ENCODE measurements at regions not wholly inside any gene's neighbourhood (a gene's known extent, or its start where the extent isn't known, plus 50 kb on each side); places are given as distances from the start of the nearest gene placed in this dataset.

- dilution Hi-C loops (cut with MboI; ENCODE audit: extremely low pct_ligation_motif_present, low sequenced_read_pairs) = no loop called here
These were observed 1260.9 kb downstream of the C4orf33 start for GRCh38 chr4:130356873-130357272.

GRCh38 chr4:130359542-130359941, 1263.6 kb downstream of the C4orf33 start:
- Histone ChIP-seq H4K20me1 (ENCODE audit: control insufficient read depth, extremely low read depth, insufficient read depth, low read length) (no peaks in the 10 kb centered on the region), H3K36me3 (ENCODE audit: control insufficient read depth in 2 of 2, extremely low read depth in 1 of 2, insufficient read depth in 2 of 2, low read length in 2 of 2) (no peaks in the 10 kb centered on the region), H3K9me3 (ENCODE audit: control insufficient read depth, low read depth, low read length) (no peaks in the 10 kb centered on the region), H3K4me2 (ENCODE audit: control insufficient read depth, extremely low read depth, insufficient read depth, low read depth, low read length) (no peak overlapping the region), H3K9ac (ENCODE audit: control insufficient read depth, extremely low read depth, insufficient read depth, low read length) (no peak overlapping the region), H3K4me1 (ENCODE audit: control insufficient read depth, extremely low read depth, insufficient read depth, low read length) (no peaks in the 10 kb centered on the region), H3K27me3 (ENCODE audit: control insufficient read depth, extremely low read depth, insufficient read depth, low read length) (no peaks in the 10 kb centered on the region), H3K79me2 (ENCODE audit: control insufficient read depth, insufficient read depth, low read length) (no peaks in the 10 kb centered on the region), H2AFZ (ENCODE audit: control insufficient read depth, low read length) (no peak overlapping the region), H3K4me3 (ENCODE audit: control insufficient read depth in 2 of 3, extremely low read depth in 1 of 3, insufficient read depth in 2 of 3, low read depth in 1 of 3, low read length in 3 of 3) (no peak overlapping the region), H3K9me1 (ENCODE audit: control insufficient read depth, extremely low read depth, insufficient read depth, low read length) (no peaks in the 10 kb centered on the region), H3K27ac (ENCODE audit: control insufficient read depth, insufficient read depth, low read length) (no peak overlapping the region)
- DNase-seq (ENCODE audit: low read depth, low spot score) = no peak
- no peak for FAIRE-seq
- no peak for TF ChIP-seq EZH2 (IDR thresholded peaks at IDR 0.05; ENCODE audit: low read length)
- peak in 1 of 3 experiments; percentile 6 for TF ChIP-seq CTCF (optimal IDR thresholded peaks at IDR 0.05 in 1 of 3, IDR thresholded peaks at IDR 0.05 in 1 of 3, conservative IDR thresholded peaks at IDR 0.05 in 1 of 3; ENCODE audit: extremely low read depth in 1 of 3, insufficient read depth in 2 of 3, low read length in 3 of 3)
- dilution Hi-C loops (cut with MboI; ENCODE audit: extremely low pct_ligation_motif_present, low sequenced_read_pairs) = no loop called here

More at GRCh38 chr4:130356873-130357272, 1260.9 kb downstream of the C4orf33 start:
- H2AFZ ChIP-seq (ENCODE audit: control insufficient read depth, low read length) = no peak overlapping the region
- no peaks in the 10 kb centered on the region for H3K4me1 ChIP-seq (ENCODE audit: control insufficient read depth, extremely low read depth, insufficient read depth, low read length)
- TF ChIP-seq CTCF (optimal IDR thresholded peaks at IDR 0.05 in 1 of 3, IDR thresholded peaks at IDR 0.05 in 1 of 3, conservative IDR thresholded peaks at IDR 0.05 in 1 of 3; ENCODE audit: extremely low read depth in 1 of 3, insufficient read depth in 2 of 3, low read length in 3 of 3) (no peak), EZH2 (IDR thresholded peaks at IDR 0.05; ENCODE audit: low read length) (no peak)
- no peaks in the 10 kb centered on the region for H3K9me1 ChIP-seq (ENCODE audit: control insufficient read depth, extremely low read depth, insufficient read depth, low read length)
- no peaks in the 10 kb centered on the region for H3K36me3 ChIP-seq (ENCODE audit: control insufficient read depth in 2 of 2, extremely low read depth in 1 of 2, insufficient read depth in 2 of 2, low read length in 2 of 2)
- DNase-seq (ENCODE audit: low read depth, low spot score) (no peak), FAIRE-seq (no peak)
- H3K27ac ChIP-seq (ENCODE audit: control insufficient read depth, insufficient read depth, low read length) = no peak overlapping the region
- no peak overlapping the region for H3K9ac ChIP-seq (ENCODE audit: control insufficient read depth, extremely low read depth, insufficient read depth, low read length)
- no peaks in the 10 kb centered on the region for H3K9me3 ChIP-seq (ENCODE audit: control insufficient read depth, low read depth, low read length)
- no peaks in the 10 kb centered on the region for H4K20me1 ChIP-seq (ENCODE audit: control insufficient read depth, extremely low read depth, insufficient read depth, low read length)
- H3K27me3 ChIP-seq (ENCODE audit: control insufficient read depth, extremely low read depth, insufficient read depth, low read length) = no peaks in the 10 kb centered on the region
- H3K4me3 ChIP-seq (ENCODE audit: control insufficient read depth in 2 of 3, extremely low read depth in 1 of 3, insufficient read depth in 2 of 3, low read depth in 1 of 3, low read length in 3 of 3) = no peak overlapping the region
- H3K4me2 ChIP-seq (ENCODE audit: control insufficient read depth, extremely low read depth, insufficient read depth, low read depth, low read length) = no peak overlapping the region
- no peaks in the 10 kb centered on the region for H3K79me2 ChIP-seq (ENCODE audit: control insufficient read depth, insufficient read depth, low read length)
